ENCODE measurements at regions not wholly inside any gene's neighbourhood (a gene's known extent, or its start where the extent isn't known, plus 50 kb on each side); places are given as distances from the start of the nearest gene placed in this dataset.

DNA sequence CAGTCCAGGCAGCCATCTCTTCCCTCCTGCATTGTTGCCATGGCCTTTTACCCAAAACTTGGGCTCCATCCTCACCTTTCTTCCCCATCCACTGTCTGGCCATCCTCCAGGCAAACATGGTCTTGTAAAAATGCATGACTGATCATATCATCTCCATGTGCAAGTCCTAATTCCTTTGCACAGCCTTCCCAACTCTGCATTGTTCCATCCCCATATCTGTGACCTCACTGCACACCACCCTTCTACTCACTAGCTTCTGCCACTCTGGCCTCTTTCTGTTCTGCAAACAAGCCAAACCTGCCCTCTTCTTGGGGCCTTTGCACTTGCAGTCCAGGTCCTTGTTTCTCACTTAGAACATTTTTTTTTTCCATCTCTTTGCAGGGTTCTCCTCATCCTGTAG lies 230.1 kb upstream of the GJB5 start:
- Mint-ChIP-seq H3K4me3 (no peak overlapping the region), H3K4me1 (no peaks in the 10 kb centered on the region), H3K36me3 (no peaks in the 10 kb centered on the region), H3K9me3 (no peaks in the 10 kb centered on the region), H3K27ac (no peak overlapping the region)
- no peak for DNase-seq (ENCODE audit: low spot score in 2 of 2)
- no peak for ATAC-seq

DNA sequence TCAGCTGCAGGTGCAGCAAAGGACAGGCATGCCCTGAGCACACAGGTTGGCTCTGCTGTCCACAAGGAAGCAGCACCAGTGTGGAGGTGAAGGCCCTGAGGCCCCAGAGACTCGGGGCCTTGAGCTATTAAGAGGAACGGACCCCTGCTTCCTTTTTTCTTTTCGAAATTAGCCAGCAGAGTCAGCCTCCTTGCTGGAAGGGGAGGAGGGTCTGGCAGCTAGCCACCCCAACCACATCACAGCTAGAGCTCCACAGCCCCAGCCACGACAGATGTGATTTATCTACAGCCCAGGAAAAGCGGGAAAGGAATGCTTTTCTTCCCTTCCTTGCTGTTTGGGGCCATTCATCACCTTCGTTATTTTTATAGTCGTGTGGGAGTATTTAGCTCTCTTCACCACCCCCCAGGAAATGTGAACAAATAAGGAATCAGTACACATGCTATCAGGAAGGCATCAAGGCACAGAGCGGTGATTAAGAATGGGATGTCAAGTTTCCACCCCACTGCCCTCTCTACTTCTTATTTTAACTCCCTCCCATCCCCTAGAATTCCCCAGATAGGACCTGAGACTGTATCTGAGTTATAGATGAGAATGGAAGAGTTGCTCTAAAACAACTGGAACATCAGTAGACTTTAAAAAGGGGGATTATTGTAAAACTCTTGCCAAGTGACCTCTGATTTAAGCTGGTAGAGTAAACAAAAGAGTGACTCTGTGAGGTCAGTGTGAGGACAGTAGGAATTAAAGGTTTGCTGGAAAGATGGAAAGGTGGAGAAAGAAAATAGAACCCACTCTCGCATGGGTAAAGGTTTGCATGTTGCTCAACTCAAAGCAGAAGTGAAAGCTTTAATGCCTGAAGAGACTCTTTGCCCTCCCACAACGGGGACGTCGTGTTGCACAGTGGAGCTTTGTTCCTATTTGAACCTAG lies 224.7 kb upstream of the GJB5 start:
- no peak overlapping the region for H3K27ac Mint-ChIP-seq
- H3K4me1 Mint-ChIP-seq: no peaks in the 10 kb centered on the region
- ATAC-seq: peak; percentile 25
- no peak for DNase-seq (ENCODE audit: low spot score in 2 of 2)
- H3K36me3 Mint-ChIP-seq: no peaks in the 10 kb centered on the region
- no peaks in the 10 kb centered on the region for H3K9me3 Mint-ChIP-seq
- H3K4me3 Mint-ChIP-seq: no peak overlapping the region

DNA sequence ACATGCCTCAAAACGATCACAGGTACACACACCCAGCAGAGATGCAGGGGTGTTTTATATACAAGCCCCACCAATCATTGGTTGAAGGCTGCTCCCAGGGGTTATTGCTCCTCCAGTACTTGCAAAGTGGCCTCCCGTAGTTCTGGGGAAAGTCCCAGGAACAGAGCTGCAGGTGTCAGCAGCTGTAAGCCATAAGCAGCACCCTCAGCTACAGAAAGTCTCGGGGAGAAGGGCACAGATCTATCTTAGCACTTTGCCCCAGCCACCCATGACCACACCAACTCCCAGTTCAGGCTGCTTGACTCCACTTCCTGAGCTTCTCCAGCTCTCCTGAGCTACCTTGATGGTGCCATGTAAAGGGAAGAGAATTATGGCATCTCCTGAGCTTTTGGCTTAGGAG lies 222.7 kb upstream of the GJB5 start:
- no peak for ATAC-seq
- DNase-seq (ENCODE audit: low spot score in 2 of 2): no peak
- H3K27ac Mint-ChIP-seq: no peak overlapping the region
- H3K9me3 Mint-ChIP-seq: no peaks in the 10 kb centered on the region
- H3K4me3 Mint-ChIP-seq: no peak overlapping the region
- H3K4me1 Mint-ChIP-seq: no peaks in the 10 kb centered on the region
- no peaks in the 10 kb centered on the region for H3K36me3 Mint-ChIP-seq

DNA sequence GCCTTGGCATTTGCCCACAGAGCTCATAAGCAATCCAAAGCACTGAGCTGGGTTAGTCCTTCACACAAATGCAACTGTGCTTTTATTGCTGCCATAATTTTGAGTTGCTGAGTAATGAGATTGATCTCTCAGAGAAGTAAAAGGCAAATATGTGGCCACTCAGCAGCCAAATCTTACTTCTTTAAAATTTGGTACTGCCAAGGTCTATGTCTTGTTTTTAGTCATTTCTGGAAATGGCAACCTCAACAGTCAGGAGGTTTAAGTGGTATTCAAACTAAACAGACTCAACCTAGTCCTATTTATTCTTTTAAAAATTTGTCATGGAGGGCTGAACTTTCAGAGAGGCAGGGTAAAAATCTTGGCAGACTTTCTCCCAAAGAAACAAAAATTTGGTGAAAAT lies 216.4 kb upstream of the GJB5 start:
- Mint-ChIP-seq H3K4me3 (no peak overlapping the region), H3K4me1 (no peaks in the 10 kb centered on the region)
- no peak for ATAC-seq

DNA sequence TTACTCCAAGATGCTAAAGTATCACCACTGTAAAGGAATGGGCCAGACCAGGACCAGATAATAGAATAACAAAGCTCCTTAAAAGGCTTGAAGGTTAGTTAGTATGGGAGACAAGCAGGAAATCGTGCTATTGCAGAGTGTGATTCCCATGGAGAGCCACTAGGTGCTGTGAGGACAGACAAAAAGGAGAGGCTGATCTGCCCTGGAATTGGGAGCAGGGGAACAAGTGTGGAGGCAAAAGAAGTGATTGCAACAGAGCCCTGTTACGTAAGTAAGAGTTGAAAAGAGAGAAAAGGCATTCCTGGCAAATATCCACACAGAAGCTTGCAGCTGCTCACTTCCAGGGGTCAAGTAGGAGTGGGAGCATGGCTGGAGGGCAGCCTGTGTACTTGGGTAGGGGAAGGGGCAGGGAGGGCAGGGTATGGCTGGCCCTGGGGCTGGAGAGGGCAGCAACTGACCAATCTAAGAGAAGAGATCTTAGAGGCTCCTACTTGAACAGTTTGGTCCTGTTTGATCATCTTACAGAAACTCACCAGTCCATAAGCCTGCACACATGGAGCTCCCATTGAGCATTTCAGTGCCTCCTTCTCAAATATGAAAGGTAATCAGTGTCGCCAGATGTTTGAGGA lies 207.7 kb upstream of the GJB5 start:
- H3K4me3 Mint-ChIP-seq: no peak overlapping the region
- H3K36me3 Mint-ChIP-seq: no peaks in the 10 kb centered on the region
- no peak for DNase-seq (ENCODE audit: low spot score in 2 of 2)
- H3K4me1 Mint-ChIP-seq: no peaks in the 10 kb centered on the region
- no peaks in the 10 kb centered on the region for H3K9me3 Mint-ChIP-seq
- ATAC-seq: no peak
- no peak overlapping the region for H3K27ac Mint-ChIP-seq

More for the DNA sequence above, 216.4 kb upstream of the GJB5 start:
- Mint-ChIP-seq H3K27ac (no peak overlapping the region), H3K9me3 (no peaks in the 10 kb centered on the region), H3K36me3 (no peaks in the 10 kb centered on the region)
- DNase-seq (ENCODE audit: low spot score in 2 of 2): no peak

DNA sequence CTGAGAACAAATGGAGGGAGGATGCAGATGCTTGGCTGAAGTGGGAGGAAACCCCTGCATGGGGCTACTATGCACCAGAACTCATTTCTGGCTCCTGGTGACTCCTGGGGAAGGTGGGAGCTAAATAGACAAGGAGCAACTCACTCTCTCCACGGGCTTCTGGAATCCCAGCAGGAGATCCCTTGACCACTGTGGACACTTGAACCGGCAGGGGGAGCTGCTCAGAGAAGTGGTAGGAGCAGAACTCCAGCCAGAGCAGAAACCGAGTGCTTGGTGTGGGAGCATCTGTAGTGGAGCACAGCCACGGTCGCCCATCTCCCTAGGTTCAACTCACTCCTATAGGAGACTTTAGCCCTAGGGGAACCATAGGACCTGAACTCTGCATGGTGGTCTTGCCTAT lies 205.6 kb upstream of the GJB5 start:
- no peaks in the 10 kb centered on the region for H3K4me1 Mint-ChIP-seq
- DNase-seq (ENCODE audit: low spot score in 2 of 2) (no peak), ATAC-seq (no peak)
- no peak overlapping the region for H3K27ac Mint-ChIP-seq
- H3K9me3 Mint-ChIP-seq: peaks cover 4% of the 10 kb centered on the region
- H3K4me3 Mint-ChIP-seq: no peak overlapping the region
- H3K36me3 Mint-ChIP-seq: no peaks in the 10 kb centered on the region

DNA sequence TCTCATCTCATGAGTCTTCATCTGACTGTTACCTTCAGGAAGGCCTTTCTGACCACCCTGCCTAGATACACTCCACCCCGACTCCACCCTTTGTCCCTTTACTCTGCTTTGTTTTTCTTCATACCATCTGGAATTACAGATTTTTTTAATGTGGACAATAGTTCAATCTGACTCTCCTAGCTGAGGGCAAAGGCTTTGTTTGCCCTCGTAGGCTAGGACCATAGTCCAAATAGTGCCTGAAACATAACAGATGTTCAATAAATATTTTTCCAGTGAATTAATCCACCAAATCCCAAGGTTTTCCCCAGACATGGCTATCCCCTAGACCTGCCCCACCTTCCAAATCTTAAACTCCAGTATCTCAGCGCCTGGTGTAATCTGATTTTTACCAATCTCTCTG lies 176.5 kb upstream of the GJB5 start:
- H3K4me1 Mint-ChIP-seq: no peaks in the 10 kb centered on the region
- H3K36me3 Mint-ChIP-seq: no peaks in the 10 kb centered on the region
- DNase-seq (ENCODE audit: low spot score in 2 of 2) (no peak), ATAC-seq (no peak)
- H3K4me3 Mint-ChIP-seq: no peak overlapping the region
- H3K27ac Mint-ChIP-seq: no peak overlapping the region
- H3K9me3 Mint-ChIP-seq: no peaks in the 10 kb centered on the region

DNA sequence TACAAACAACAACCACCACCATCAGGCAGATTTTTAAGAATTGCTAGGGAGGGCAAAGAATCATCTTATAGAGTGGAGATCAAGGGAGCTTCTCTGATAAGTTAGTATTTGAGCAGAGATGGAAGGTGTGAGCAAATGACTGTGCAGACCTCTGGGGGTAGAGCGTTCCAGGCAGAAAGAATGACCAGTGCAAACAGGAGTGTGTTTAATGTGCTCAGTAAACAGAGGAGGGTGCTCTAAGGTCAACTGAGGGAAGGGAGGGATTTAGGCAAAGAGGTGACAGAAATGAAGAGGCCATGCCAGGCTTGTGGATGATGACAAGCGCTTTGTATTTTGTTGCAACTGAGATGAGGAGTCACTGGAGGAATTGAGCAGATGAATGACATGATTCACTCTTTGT lies 172.5 kb upstream of the GJB5 start:
- DNase-seq (ENCODE audit: low spot score in 2 of 2) (no peak), ATAC-seq (no peak)
- no peaks in the 10 kb centered on the region for H3K4me1 Mint-ChIP-seq
- H3K9me3 Mint-ChIP-seq: no peaks in the 10 kb centered on the region
- H3K27ac Mint-ChIP-seq: no peak overlapping the region
- H3K36me3 Mint-ChIP-seq: no peaks in the 10 kb centered on the region
- H3K4me3 Mint-ChIP-seq: no peak overlapping the region

DNA sequence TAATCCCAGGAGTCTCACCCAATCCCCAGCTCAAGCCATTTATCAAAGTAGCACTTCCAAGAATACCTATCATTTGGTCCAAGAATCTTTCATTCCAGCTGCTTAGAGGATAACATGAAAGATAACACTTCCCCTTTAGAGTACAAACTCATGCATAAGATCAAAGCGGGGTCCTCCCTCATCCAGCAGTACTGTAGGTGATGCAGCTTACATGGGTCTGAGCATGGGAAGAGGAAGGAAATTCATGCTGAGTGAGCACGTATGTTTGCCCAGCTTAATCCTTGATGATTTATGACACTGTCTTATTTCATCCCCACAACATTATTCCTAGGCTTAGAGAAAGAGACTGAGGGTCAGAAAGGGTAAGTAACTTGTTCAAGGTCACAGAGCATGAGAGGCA lies 167.1 kb upstream of the GJB5 start:
- Mint-ChIP-seq H3K36me3 (no peaks in the 10 kb centered on the region), H3K27ac (no peak overlapping the region), H3K4me1 (no peaks in the 10 kb centered on the region), H3K9me3 (no peaks in the 10 kb centered on the region), H3K4me3 (no peak overlapping the region)
- DNase-seq (ENCODE audit: low spot score in 2 of 2) (no peak), ATAC-seq (no peak)

DNA sequence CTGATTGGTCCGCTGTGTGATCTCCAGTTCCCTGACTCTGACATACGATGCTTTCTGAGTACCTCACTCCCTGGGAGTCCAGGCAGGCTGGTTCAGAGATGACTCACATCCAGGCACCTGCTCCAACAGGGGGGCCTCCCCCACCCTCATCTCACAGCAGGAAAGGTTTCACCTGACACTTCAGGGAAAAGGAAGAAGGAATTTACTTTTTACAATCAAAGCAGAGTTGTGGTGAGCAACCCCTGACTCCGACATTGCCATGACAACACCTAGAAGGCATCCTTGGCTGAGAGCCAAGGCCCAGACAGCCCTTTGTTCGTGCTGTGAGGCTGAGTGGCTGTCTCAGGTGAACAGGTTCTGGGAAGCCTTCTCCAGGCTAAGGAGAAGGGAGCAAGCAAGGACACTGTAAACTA lies 164.6 kb upstream of the GJB5 start:
- no peaks in the 10 kb centered on the region for H3K36me3 Mint-ChIP-seq
- no peak overlapping the region for H3K4me3 Mint-ChIP-seq
- ATAC-seq (no peak), DNase-seq (ENCODE audit: low spot score in 2 of 2) (no peak)
- no peaks in the 10 kb centered on the region for H3K4me1 Mint-ChIP-seq
- no peak overlapping the region for H3K27ac Mint-ChIP-seq
- H3K9me3 Mint-ChIP-seq: no peaks in the 10 kb centered on the region

DNA sequence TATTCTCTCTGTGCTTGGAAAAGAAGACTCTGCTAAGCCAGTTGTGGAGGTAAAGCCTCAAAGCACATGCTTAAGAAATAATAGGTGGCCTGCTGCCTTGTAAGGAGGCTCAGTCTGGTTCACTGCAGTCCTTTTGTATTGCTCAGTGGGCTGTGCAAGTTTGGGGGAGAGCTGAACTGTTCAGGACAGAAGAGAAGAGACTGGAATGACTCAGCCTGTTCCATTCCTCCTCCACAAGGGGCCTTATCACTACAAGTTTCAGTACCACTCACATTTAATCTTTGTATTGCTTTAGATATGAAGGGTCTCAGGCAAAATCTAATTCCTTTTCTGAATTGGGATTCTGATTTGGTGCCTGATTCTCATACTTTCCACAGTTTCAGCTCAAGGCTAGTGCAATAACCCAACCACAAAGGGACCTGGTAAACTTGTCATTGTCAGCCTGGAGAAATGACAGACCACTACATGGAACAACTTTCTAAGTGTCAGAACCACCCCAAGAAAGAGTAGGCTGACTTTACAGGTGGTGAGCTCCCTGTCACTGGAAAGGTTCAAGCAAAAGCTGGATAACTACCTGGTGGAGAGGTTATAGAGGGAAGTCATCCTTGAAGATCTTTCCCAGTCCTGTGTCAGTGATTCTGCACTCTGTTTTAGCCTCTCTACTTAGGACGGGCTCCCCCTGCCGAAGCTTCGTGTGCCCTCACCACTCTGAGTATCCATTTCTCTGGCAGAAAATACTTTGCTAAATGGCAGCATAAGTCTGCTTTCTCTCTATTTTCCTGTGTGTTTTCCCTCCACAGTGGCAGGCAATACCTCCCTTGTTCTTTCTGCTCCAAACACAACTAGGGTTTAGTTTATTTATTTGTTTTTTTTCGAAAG lies 162.9 kb upstream of the GJB5 start:
- Mint-ChIP-seq H3K27ac (no peak overlapping the region), H3K4me3 (no peak overlapping the region), H3K4me1 (no peaks in the 10 kb centered on the region), H3K9me3 (no peaks in the 10 kb centered on the region), H3K36me3 (no peaks in the 10 kb centered on the region)
- ATAC-seq (no peak), DNase-seq (ENCODE audit: low spot score in 2 of 2) (no peak)

DNA sequence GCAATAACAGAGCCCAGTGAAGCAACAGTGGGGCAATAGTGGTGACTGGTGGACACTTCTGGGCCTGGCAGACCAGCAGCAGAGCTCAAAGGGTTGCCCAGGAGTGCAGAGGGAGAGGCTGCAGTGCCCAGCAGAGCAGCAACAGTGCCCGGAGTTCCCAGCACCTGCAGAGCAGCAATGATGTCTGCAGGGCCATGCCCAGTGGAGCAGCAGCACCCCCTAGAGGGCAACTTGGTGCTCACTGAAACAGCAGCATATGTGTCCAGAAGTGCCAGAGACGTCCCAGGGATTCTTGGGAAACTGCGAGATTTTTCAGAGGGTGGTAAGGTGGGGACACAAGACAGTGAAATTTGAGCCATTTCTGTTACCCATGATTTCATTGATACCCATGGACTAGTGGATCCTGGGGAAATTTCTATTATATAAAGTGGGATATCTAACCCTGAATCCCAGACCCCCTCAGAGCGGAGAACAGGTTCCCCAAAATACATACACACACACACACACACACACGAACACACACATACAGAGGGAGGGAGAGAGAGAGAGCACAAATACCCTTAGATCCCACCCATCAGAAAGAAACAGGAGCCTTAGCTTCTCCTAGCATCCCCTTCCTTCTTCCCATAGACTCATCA lies 156.9 kb upstream of the GJB5 start:
- Mint-ChIP-seq H3K36me3 (no peaks in the 10 kb centered on the region), H3K4me1 (no peaks in the 10 kb centered on the region), H3K9me3 (no peaks in the 10 kb centered on the region), H3K27ac (no peak overlapping the region), H3K4me3 (no peak overlapping the region)
- peak; percentile 28 to 74 for DNase-seq (ENCODE audit: low spot score in 2 of 2)
- ATAC-seq: peak; percentile 54

DNA sequence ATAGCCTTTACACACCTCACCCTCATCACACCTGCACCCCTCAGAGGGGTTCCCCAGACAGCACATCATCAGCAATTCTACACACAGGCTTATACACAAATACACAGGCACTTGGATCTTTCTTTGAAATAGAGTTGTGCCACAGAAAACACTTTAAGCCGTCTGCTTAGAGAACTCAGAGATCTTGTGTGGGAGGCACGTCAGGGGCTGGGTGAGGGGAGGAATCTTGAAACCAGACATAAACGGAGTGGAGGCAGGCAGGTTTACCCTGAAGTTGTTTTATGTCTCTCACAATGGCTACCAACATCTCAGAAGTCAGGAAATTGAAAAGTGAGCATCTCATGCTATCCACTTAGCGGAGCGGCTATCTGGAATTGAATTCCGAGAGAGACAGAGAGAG lies 151.9 kb upstream of the GJB5 start:
- no peaks in the 10 kb centered on the region for H3K36me3 Mint-ChIP-seq
- no peak overlapping the region for H3K4me3 Mint-ChIP-seq
- no peak overlapping the region for H3K27ac Mint-ChIP-seq
- DNase-seq (ENCODE audit: low spot score in 2 of 2): no peak
- H3K9me3 Mint-ChIP-seq: no peaks in the 10 kb centered on the region
- ATAC-seq: no peak
- H3K4me1 Mint-ChIP-seq: no peaks in the 10 kb centered on the region

DNA sequence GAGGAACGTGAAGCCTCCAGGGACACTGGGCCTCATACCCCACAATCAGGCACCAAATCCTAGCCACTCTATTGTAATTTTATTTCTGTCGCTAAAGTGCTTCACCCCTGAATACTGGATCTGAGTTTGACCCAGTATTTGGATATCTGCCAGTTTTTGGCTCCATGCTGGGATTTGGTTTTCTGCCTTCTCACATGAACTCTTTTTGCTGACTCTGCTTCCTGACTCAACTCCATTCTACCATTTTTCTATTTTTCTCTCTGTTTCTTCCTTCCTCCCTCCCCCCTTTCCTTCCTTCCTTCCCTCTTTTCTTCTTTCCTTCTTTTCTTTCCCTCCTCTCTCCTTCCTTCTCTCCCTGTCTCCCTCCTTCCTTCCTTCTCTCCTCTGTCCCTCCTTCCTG lies 151.3 kb upstream of the GJB5 start:
- Mint-ChIP-seq H3K27ac (no peak overlapping the region), H3K4me3 (no peak overlapping the region), H3K36me3 (no peaks in the 10 kb centered on the region), H3K9me3 (no peaks in the 10 kb centered on the region), H3K4me1 (no peaks in the 10 kb centered on the region)
- DNase-seq (ENCODE audit: low spot score in 2 of 2): no peak
- no peak for ATAC-seq

DNA sequence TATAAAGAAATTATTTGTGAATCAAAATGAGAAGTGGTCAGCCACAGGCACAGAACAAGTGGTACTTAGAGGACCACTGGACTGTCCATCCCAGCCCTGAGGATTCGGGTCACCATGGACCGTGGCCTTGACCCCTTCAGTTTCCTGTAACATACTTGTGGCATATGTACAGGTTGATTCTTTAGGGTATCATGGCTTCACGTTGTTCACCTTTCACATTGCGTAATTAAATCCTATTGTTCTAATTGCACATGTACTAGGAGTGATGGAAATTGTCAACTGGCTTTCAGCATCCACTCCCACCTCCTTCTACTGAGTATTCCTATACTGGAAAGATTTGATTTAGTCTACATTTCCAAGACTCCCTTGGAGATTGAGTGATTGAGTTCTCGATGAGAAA lies 148.3 kb upstream of the GJB5 start:
- no peaks in the 10 kb centered on the region for H3K36me3 Mint-ChIP-seq
- no peak for DNase-seq (ENCODE audit: low spot score in 2 of 2)

More for the DNA sequence above, 148.3 kb upstream of the GJB5 start:
- Mint-ChIP-seq H3K27ac (no peak overlapping the region), H3K4me3 (no peak overlapping the region), H3K9me3 (no peaks in the 10 kb centered on the region), H3K4me1 (no peaks in the 10 kb centered on the region)
- ATAC-seq: no peak
